ENCODE measurements at regions not wholly inside any gene's neighbourhood (a gene's known extent, or its start where the extent isn't known, plus 50 kb on each side); places are given as distances from the start of the nearest gene placed in this dataset.

GRCh38 chr6:128686084-128686483, 165.7 kb upstream of the PTPRK start:
- no peaks in the 10 kb centered on the region for H3K36me3 ChIP-seq
- intact Hi-C loops (cut with DNase I): no loop called here
- H3K27ac ChIP-seq: no peak overlapping the region
- H3K4me1 ChIP-seq: no peaks in the 10 kb centered on the region
- no peaks in the 10 kb centered on the region for H3K27me3 ChIP-seq
- H3K4me3 ChIP-seq (replicated peaks in 1 of 3): no peak overlapping the region
- DNase-seq: no peak
- H3K9me3 ChIP-seq: no peaks in the 10 kb centered on the region
- TF ChIP-seq POLR2A (IDR thresholded peaks at IDR 0.05): no peak
- TF ChIP-seq, protein P1, sequence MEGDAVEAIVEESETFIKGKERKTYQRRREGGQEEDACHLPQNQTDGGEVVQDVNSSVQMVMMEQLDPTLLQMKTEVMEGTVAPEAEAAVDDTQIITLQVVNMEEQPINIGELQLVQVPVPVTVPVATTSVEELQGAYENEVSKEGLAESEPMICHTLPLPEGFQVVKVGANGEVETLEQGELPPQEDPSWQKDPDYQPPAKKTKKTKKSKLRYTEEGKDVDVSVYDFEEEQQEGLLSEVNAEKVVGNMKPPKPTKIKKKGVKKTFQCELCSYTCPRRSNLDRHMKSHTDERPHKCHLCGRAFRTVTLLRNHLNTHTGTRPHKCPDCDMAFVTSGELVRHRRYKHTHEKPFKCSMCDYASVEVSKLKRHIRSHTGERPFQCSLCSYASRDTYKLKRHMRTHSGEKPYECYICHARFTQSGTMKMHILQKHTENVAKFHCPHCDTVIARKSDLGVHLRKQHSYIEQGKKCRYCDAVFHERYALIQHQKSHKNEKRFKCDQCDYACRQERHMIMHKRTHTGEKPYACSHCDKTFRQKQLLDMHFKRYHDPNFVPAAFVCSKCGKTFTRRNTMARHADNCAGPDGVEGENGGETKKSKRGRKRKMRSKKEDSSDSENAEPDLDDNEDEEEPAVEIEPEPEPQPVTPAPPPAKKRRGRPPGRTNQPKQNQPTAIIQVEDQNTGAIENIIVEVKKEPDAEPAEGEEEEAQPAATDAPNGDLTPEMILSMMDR (IDR thresholded peaks at IDR 0.05): no peak

DNA sequence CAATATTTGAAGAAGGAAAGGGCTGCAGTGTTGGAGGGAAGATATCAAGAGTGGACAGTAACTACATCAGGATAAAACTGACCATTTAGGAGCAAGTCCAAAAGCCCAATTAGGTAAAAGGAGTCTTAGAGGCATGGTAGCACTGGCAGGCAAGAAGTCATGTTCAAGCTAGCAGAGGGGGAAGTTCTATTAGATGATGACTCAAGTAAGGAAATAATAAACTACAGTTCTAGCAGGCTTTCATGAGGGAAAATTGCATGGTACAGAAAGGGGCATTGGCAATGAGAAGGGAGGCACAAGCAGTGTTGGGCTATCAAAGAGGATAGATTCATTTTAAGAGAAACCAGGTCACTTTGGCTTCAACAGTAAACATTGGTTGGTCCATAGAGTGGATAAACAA, 156.1 kb upstream of the PTPRK start:
- DNase-seq: no peak
- Histone ChIP-seq H3K36me3 (no peaks in the 10 kb centered on the region), H3K9me3 (no peaks in the 10 kb centered on the region), H3K27ac (no peak overlapping the region), H3K27me3 (no peaks in the 10 kb centered on the region), H3K4me1 (no peaks in the 10 kb centered on the region), H3K4me3 (replicated peaks in 1 of 3) (no peak overlapping the region)
- TF ChIP-seq, protein P1 (IDR thresholded peaks at IDR 0.05): no peak
- TF ChIP-seq POLR2A (IDR thresholded peaks at IDR 0.05): no peak
- intact Hi-C loops (cut with DNase I): no loop called here

DNA sequence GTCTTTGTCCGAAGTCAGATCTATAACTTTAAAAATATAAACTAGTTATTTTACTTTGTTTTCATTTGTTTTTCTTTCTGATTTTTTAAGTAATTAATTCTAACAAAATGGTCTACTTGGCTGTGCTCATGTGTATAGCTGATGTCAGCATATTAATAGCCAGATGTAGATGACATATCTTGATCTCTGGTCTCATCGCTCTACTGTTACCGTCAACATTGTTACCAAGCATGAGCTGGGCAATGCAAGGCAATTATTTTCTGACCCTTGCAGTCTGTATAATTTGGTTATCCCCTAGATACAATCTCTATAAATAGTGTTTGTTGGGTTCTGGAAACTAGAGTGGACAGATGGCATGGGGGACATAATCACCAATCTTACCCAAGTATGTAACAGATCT, 151.6 kb upstream of the PTPRK start:
- intact Hi-C loops (cut with DNase I): no loop called here
- Histone ChIP-seq H3K4me3 (replicated peaks in 1 of 3) (no peak overlapping the region), H3K27me3 (no peaks in the 10 kb centered on the region), H3K27ac (no peak overlapping the region), H3K36me3 (no peaks in the 10 kb centered on the region), H3K9me3 (no peaks in the 10 kb centered on the region), H3K4me1 (no peaks in the 10 kb centered on the region)
- 83 to 93% methylated on average over 3 of the region's 3 CpGs for WGBS, 2 donors
- no peak for DNase-seq
- TF ChIP-seq POLR2A (IDR thresholded peaks at IDR 0.05): no peak
- TF ChIP-seq, protein P1 (IDR thresholded peaks at IDR 0.05): no peak

GRCh38 chr6:128667339-128667858, 147.0 kb upstream of the PTPRK start:
- WGBS, 2 donors: 94 to 95% methylated on average over 4 of the region's 4 CpGs
- no peak for DNase-seq
- no peak for TF ChIP-seq POLR2A (IDR thresholded peaks at IDR 0.05)
- TF ChIP-seq, protein P1 (IDR thresholded peaks at IDR 0.05): no peak
- H3K27me3 ChIP-seq: no peaks in the 10 kb centered on the region
- no peak overlapping the region for H3K27ac ChIP-seq
- intact Hi-C loops (cut with DNase I): no loop called here
- H3K4me1 ChIP-seq: no peaks in the 10 kb centered on the region
- H3K36me3 ChIP-seq: no peaks in the 10 kb centered on the region
- no peak overlapping the region for H3K4me3 ChIP-seq (replicated peaks in 1 of 3)
- H3K9me3 ChIP-seq: no peaks in the 10 kb centered on the region

DNA sequence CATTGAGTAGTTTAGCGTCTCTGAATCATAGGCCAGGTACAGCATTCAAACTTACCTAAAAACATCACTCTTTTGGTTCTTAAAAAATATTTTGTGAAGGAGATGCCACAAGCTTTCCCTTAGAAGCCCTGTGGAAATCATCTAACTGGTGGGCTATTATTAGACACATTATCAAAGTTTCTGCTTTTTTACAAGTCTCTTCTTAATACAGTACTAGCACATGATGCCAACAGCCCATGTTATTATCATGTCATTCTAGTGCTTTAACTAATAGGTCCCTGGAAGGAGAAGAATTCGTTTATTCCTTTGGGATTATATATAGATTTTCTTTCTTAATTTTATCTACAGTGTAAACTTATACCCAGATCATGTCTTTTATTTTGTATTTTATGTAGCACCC, 146.0 kb upstream of the PTPRK start:
- Histone ChIP-seq H3K27me3 (no peaks in the 10 kb centered on the region), H3K36me3 (no peaks in the 10 kb centered on the region), H3K4me3 (replicated peaks in 1 of 3) (no peak overlapping the region), H3K4me1 (no peaks in the 10 kb centered on the region), H3K27ac (no peak overlapping the region), H3K9me3 (no peaks in the 10 kb centered on the region)
- intact Hi-C loops (cut with DNase I): no loop called here
- TF ChIP-seq, protein P1 (IDR thresholded peaks at IDR 0.05): no peak
- TF ChIP-seq POLR2A (IDR thresholded peaks at IDR 0.05): no peak
- no peak for DNase-seq
- WGBS, 2 donors: 74% methylated on average over 2 of the region's 2 CpGs

Measured in thyroid gland (tissue), 4 donors.